ENCODE measurements at regions not wholly inside any gene's neighbourhood (a gene's known extent, or its start where the extent isn't known, plus 50 kb on each side); places are given as distances from the start of the nearest gene placed in this dataset.

DNA sequence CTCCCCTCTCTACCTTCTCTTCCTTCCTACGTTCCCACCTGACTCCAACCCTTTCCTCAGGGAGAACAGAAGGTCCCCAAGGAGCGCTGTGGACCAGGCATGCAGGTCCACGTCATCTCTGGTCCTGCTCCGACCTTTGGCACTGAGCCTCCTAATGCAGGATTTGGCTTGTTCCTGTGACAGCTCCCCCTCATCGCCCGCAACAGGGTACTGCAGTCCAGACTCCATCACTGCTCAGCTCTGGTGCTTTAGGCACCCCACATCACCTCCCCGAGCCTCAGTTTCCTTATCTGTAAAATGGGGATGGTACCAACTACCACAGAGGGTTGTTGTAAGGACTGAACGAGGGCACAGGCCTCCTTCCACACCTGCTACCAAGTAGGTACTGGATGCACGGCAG lies 54.6 kb downstream of the FHIP2A start:
- H3K27ac ChIP-seq (ENCODE audit: low read depth, low read length), result no peak overlapping the region
- no peaks in the 10 kb centered on the region for H3K36me3 ChIP-seq (ENCODE audit: control insufficient read depth, insufficient read depth, low read length)
- H3K36me3 Mint-ChIP-seq (ENCODE audit: low read depth), result no peaks in the 10 kb centered on the region
- H3K9me3 ChIP-seq (ENCODE audit: control insufficient read depth, low read length), result no peaks in the 10 kb centered on the region
- TF ChIP-seq, protein P1, sequence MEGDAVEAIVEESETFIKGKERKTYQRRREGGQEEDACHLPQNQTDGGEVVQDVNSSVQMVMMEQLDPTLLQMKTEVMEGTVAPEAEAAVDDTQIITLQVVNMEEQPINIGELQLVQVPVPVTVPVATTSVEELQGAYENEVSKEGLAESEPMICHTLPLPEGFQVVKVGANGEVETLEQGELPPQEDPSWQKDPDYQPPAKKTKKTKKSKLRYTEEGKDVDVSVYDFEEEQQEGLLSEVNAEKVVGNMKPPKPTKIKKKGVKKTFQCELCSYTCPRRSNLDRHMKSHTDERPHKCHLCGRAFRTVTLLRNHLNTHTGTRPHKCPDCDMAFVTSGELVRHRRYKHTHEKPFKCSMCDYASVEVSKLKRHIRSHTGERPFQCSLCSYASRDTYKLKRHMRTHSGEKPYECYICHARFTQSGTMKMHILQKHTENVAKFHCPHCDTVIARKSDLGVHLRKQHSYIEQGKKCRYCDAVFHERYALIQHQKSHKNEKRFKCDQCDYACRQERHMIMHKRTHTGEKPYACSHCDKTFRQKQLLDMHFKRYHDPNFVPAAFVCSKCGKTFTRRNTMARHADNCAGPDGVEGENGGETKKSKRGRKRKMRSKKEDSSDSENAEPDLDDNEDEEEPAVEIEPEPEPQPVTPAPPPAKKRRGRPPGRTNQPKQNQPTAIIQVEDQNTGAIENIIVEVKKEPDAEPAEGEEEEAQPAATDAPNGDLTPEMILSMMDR (conservative IDR thresholded peaks at IDR 0.05), result no peak
- H3K27me3 Mint-ChIP-seq (ENCODE audit: insufficient read depth), result peaks cover 7% of the 10 kb centered on the region
- no peak overlapping the region for H3K9ac ChIP-seq (ENCODE audit: extremely low read depth, low read length, poor library complexity, severe bottlenecking)
- H3K4me1 ChIP-seq (ENCODE audit: control insufficient read depth, insufficient read depth, low read length), result peaks cover 11% of the 10 kb centered on the region
- H3K9me3 Mint-ChIP-seq, result no peaks in the 10 kb centered on the region
- H3K4me3 ChIP-seq (ENCODE audit: low read length), result no peak overlapping the region
- 92 to 94% methylated on average over 5 to 9 of the region's 9 CpGs for WGBS, 2 experiments (ENCODE audit: insufficient coverage in 1 of 2, insufficient read length in 1 of 2)
- peaks cover 24% of the 10 kb centered on the region for H3K4me1 Mint-ChIP-seq
- no peak for DNase-seq
- H3K27me3 ChIP-seq (ENCODE audit: control insufficient read depth, insufficient read depth, low read length, poor library complexity, severe bottlenecking), result no peaks in the 10 kb centered on the region
- H3K4me3 Mint-ChIP-seq, result no peak overlapping the region
- H3K27ac Mint-ChIP-seq, result no peak overlapping the region

DNA sequence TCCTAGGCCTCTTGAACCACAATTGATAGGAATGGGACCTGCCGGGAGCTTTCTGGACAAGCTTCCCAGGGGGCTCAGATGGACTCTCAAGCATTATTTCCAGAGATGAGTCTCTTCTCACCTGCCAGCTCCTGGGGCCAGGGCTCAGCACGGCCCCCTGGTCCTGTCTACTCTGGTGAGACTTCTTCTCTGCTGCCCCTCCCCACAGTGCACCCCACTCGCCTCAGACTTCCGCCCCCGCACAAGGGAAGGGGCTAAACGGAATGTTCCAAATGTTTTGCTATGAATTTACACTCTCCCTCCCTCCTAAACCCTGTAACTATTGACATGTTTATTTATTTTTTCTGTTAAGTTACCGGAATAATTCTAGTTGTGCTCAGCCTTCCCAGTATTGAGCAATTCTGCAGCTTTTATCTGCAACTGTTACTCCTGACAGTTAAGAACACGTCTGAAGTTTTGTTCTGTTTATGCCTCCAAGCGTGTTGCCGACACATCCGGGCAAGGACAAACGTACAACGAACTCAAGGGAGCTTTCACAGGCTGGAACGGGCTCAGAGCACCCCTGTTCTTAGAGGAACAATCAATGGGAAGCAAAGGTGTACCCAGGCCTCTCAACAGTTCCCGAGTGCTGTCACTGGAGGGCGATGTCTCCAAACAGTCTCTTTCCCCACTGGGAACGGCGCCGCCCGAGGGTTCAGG lies 55.2 kb downstream of the FHIP2A start:
- H3K36me3 ChIP-seq (ENCODE audit: control insufficient read depth, insufficient read depth, low read length), result no peaks in the 10 kb centered on the region
- Mint-ChIP-seq H3K27me3 (ENCODE audit: insufficient read depth) (peaks cover 7% of the 10 kb centered on the region), H3K9me3 (no peaks in the 10 kb centered on the region), H3K36me3 (ENCODE audit: low read depth) (no peaks in the 10 kb centered on the region), H3K4me3 (no peak overlapping the region), H3K4me1 (peaks cover 30% of the 10 kb centered on the region), H3K27ac (no peak overlapping the region)
- H3K9ac ChIP-seq (ENCODE audit: extremely low read depth, low read length, poor library complexity, severe bottlenecking), result no peak overlapping the region
- H3K4me1 ChIP-seq (ENCODE audit: control insufficient read depth, insufficient read depth, low read length), result peaks cover 11% of the 10 kb centered on the region
- DNase-seq, result peak; percentile 94
- 21 to 37% methylated on average over 13 to 20 of the region's 20 CpGs for WGBS, 2 experiments (ENCODE audit: insufficient coverage in 1 of 2, insufficient read length in 1 of 2)
- no peaks in the 10 kb centered on the region for H3K9me3 ChIP-seq (ENCODE audit: control insufficient read depth, low read length)
- H3K4me3 ChIP-seq (ENCODE audit: low read length), result no peak overlapping the region
- TF ChIP-seq, protein P1 (conservative IDR thresholded peaks at IDR 0.05), result peak; percentile 92
- no peaks in the 10 kb centered on the region for H3K27me3 ChIP-seq (ENCODE audit: control insufficient read depth, insufficient read depth, low read length, poor library complexity, severe bottlenecking)
- H3K27ac ChIP-seq (ENCODE audit: low read depth, low read length), result no peak overlapping the region

DNA sequence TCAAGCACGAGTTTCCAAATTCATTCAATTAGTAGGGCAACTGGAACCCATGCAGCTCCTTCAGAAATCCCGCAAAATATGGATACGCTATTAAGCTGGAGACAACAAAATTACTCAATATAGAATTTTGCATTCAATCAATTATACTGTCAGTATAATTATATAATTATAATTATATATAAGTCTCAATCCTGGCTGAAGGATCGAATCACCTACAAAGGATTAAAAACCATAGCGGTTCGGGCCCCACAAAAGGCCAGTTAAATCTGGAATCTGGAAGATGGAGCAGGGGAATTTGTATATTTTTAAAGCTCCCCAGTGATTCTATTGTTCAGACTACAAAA lies 55.7 kb downstream of the FHIP2A start:
- H3K4me3 Mint-ChIP-seq, result no peak overlapping the region
- Histone ChIP-seq H3K4me3 (ENCODE audit: low read length) (no peak overlapping the region), H3K4me1 (ENCODE audit: control insufficient read depth, insufficient read depth, low read length) (peaks cover 11% of the 10 kb centered on the region), H3K9ac (ENCODE audit: extremely low read depth, low read length, poor library complexity, severe bottlenecking) (no peak overlapping the region), H3K27me3 (ENCODE audit: control insufficient read depth, insufficient read depth, low read length, poor library complexity, severe bottlenecking) (no peaks in the 10 kb centered on the region), H3K27ac (ENCODE audit: low read depth, low read length) (no peak overlapping the region), H3K9me3 (ENCODE audit: control insufficient read depth, low read length) (no peaks in the 10 kb centered on the region), H3K36me3 (ENCODE audit: control insufficient read depth, insufficient read depth, low read length) (no peaks in the 10 kb centered on the region)
- TF ChIP-seq, protein P1 (conservative IDR thresholded peaks at IDR 0.05), result no peak
- DNase-seq, result no peak
- no peaks in the 10 kb centered on the region for H3K9me3 Mint-ChIP-seq
- no peak overlapping the region for H3K27ac Mint-ChIP-seq
- no peaks in the 10 kb centered on the region for H3K36me3 Mint-ChIP-seq (ENCODE audit: low read depth)
- WGBS, 2 experiments (ENCODE audit: insufficient coverage in 1 of 2, insufficient read length in 1 of 2), result 0 to 65% methylated on average over 1 to 6 of the region's 6 CpGs
- peaks cover 8% of the 10 kb centered on the region for H3K27me3 Mint-ChIP-seq (ENCODE audit: insufficient read depth)
- H3K4me1 Mint-ChIP-seq, result peaks cover 35% of the 10 kb centered on the region

All from endodermal cell (in vitro differentiated cells).